Activated T-helper 1 cell treated with anti-CD3 and anti-CD28 coated beads, Interleukin-12 subunit alpha, Interleukin-12 subunit beta, Interleukin-2, Interleukin-4 antibody, amounts not matched to agents 30 ng/mL and 10 ng/mL and 1 ng/mL, durations not matched to agents 14 hours and 24 hours and 36 hours (primary cell): ENCODE measurements at regions not wholly inside any gene's neighbourhood (a gene's known extent, or its start where the extent isn't known, plus 50 kb on each side); places are given as distances from the start of the nearest gene placed in this dataset.

Experiments
- DNase-seq: peaks from one replicate; pipeline ENCODE4 v3.0.0; 2021; ENCODE audit warnings: low spot score
- H3K27ac Mint-ChIP-seq: one replicate; pipeline ENCODE4 v1.8.0; 2021; ENCODE audit warnings: mild to moderate bottlenecking, mixed read lengths
- H3K27me3 Mint-ChIP-seq: one replicate; pipeline ENCODE4 v1.8.0; 2022; ENCODE audit warnings: mild to moderate bottlenecking, moderate library complexity, mixed read lengths; ENCODE audit not compliant: insufficient read depth
- H3K36me3 Mint-ChIP-seq: one replicate; pipeline ENCODE4 v1.8.0; 2021; ENCODE audit warnings: low read depth, mixed read lengths
- H3K4me1 Mint-ChIP-seq: one replicate; pipeline ENCODE4 v1.8.0; 2021; ENCODE audit warnings: low read depth, mixed read lengths
- H3K4me3 Mint-ChIP-seq: one replicate; pipeline ENCODE4 v1.8.0; 2021; ENCODE audit warnings: mild to moderate bottlenecking, moderate library complexity, mixed read lengths
- H3K9me3 Mint-ChIP-seq: one replicate; pipeline ENCODE4 v1.8.0; 2021; ENCODE audit warnings: mixed read lengths
- intact Hi-C: fragments of 100-400 bp; cut with micrococcal nuclease; formaldehyde crosslinking; loops from one replicate; pipeline ENCODE4 v1.15.1; 2024

GRCh38 chr11:79794484-79795393 is 353.9 kb upstream of the TENM4 start:
- Mint-ChIP-seq H3K9me3 (peaks cover 7% of the 10 kb centered on the region), H3K27ac (no peak overlapping the region), H3K36me3 (no peaks in the 10 kb centered on the region), H3K4me3 (no peak overlapping the region), H3K4me1 (no peaks in the 10 kb centered on the region), H3K27me3 (no peaks in the 10 kb centered on the region)
- intact Hi-C loops, result no loop called here
- DNase-seq, result no peak

GRCh38 chr11:79794057-79794456 is 353.2 kb upstream of the TENM4 start:
- intact Hi-C loops, result no loop called here
- Mint-ChIP-seq H3K4me3 (no peak overlapping the region), H3K27ac (no peak overlapping the region), H3K4me1 (no peaks in the 10 kb centered on the region), H3K36me3 (no peaks in the 10 kb centered on the region), H3K27me3 (no peaks in the 10 kb centered on the region), H3K9me3 (peaks cover 5% of the 10 kb centered on the region)
- DNase-seq, result no peak

GRCh38 chr11:79786961-79787360 is 346.1 kb upstream of the TENM4 start:
- H3K4me1 Mint-ChIP-seq, result no peaks in the 10 kb centered on the region
- H3K4me3 Mint-ChIP-seq, result no peak overlapping the region
- no peaks in the 10 kb centered on the region for H3K27me3 Mint-ChIP-seq
- H3K9me3 Mint-ChIP-seq, result no peaks in the 10 kb centered on the region
- no peak overlapping the region for H3K27ac Mint-ChIP-seq
- intact Hi-C loops, result no loop called here
- no peak for DNase-seq
- no peaks in the 10 kb centered on the region for H3K36me3 Mint-ChIP-seq

GRCh38 chr11:79783833-79784232 is 343.0 kb upstream of the TENM4 start:
- Mint-ChIP-seq H3K27ac (no peak overlapping the region), H3K36me3 (no peaks in the 10 kb centered on the region), H3K4me1 (no peaks in the 10 kb centered on the region), H3K9me3 (no peaks in the 10 kb centered on the region), H3K27me3 (no peaks in the 10 kb centered on the region), H3K4me3 (no peak overlapping the region)
- intact Hi-C loops, result no loop called here
- no peak for DNase-seq

- Mint-ChIP-seq H3K9me3 (peaks cover 5% of the 10 kb centered on the region), H3K27me3 (no peaks in the 10 kb centered on the region), H3K4me1 (no peaks in the 10 kb centered on the region), H3K4me3 (no peak overlapping the region), H3K27ac (no peak overlapping the region), H3K36me3 (no peaks in the 10 kb centered on the region)
- intact Hi-C loops, result no loop called here
- no peak for DNase-seq
These were observed 327.5 kb upstream of the TENM4 start for GRCh38 chr11:79768343-79768742.

- Mint-ChIP-seq H3K9me3 (no peaks in the 10 kb centered on the region), H3K27ac (no peak overlapping the region), H3K4me3 (no peak overlapping the region), H3K27me3 (no peaks in the 10 kb centered on the region), H3K36me3 (no peaks in the 10 kb centered on the region), H3K4me1 (no peaks in the 10 kb centered on the region)
- DNase-seq, result no peak
- intact Hi-C loops, result no loop called here
These were observed 321.6 kb upstream of the TENM4 start for GRCh38 chr11:79762279-79762921.

- H3K4me3 Mint-ChIP-seq, result no peak overlapping the region
- no peaks in the 10 kb centered on the region for H3K9me3 Mint-ChIP-seq
- no peaks in the 10 kb centered on the region for H3K4me1 Mint-ChIP-seq
- DNase-seq, result no peak
- H3K36me3 Mint-ChIP-seq, result no peaks in the 10 kb centered on the region
- H3K27me3 Mint-ChIP-seq, result no peaks in the 10 kb centered on the region
- H3K27ac Mint-ChIP-seq, result no peak overlapping the region
- intact Hi-C loops, result no loop called here
These were observed 317.5 kb upstream of the TENM4 start for GRCh38 chr11:79758325-79758724.

GRCh38 chr11:79747406-79747805 is 306.6 kb upstream of the TENM4 start:
- Mint-ChIP-seq H3K4me1 (no peaks in the 10 kb centered on the region), H3K27ac (no peak overlapping the region), H3K27me3 (no peaks in the 10 kb centered on the region), H3K4me3 (no peak overlapping the region), H3K36me3 (no peaks in the 10 kb centered on the region), H3K9me3 (no peaks in the 10 kb centered on the region)
- DNase-seq, result no peak
- intact Hi-C loops, result no loop called here

- Mint-ChIP-seq H3K36me3 (no peaks in the 10 kb centered on the region), H3K4me3 (no peak overlapping the region), H3K9me3 (no peaks in the 10 kb centered on the region), H3K4me1 (no peaks in the 10 kb centered on the region), H3K27me3 (no peaks in the 10 kb centered on the region), H3K27ac (no peak overlapping the region)
- intact Hi-C loops, result no loop called here
- no peak for DNase-seq
These were observed 304.1 kb upstream of the TENM4 start for GRCh38 chr11:79744941-79745340.

GRCh38 chr11:79742176-79742575 is 301.3 kb upstream of the TENM4 start:
- Mint-ChIP-seq H3K9me3 (peaks cover 5% of the 10 kb centered on the region), H3K36me3 (no peaks in the 10 kb centered on the region), H3K4me3 (no peak overlapping the region), H3K4me1 (no peaks in the 10 kb centered on the region), H3K27me3 (no peaks in the 10 kb centered on the region), H3K27ac (no peak overlapping the region)
- no peak for DNase-seq
- intact Hi-C loops, result no loop called here

GRCh38 chr11:79739591-79739990 is 298.8 kb upstream of the TENM4 start:
- H3K4me1 Mint-ChIP-seq, result no peaks in the 10 kb centered on the region
- intact Hi-C loops, result no loop called here
- no peaks in the 10 kb centered on the region for H3K27me3 Mint-ChIP-seq
- H3K36me3 Mint-ChIP-seq, result no peaks in the 10 kb centered on the region
- no peak overlapping the region for H3K27ac Mint-ChIP-seq
- H3K4me3 Mint-ChIP-seq, result no peak overlapping the region
- no peak for DNase-seq
- peaks cover 5% of the 10 kb centered on the region for H3K9me3 Mint-ChIP-seq

GRCh38 chr11:79727221-79727620 is 286.4 kb upstream of the TENM4 start:
- Mint-ChIP-seq H3K36me3 (no peaks in the 10 kb centered on the region), H3K27ac (no peak overlapping the region), H3K27me3 (no peaks in the 10 kb centered on the region), H3K4me1 (no peaks in the 10 kb centered on the region), H3K4me3 (no peak overlapping the region), H3K9me3 (no peaks in the 10 kb centered on the region)
- intact Hi-C loops, result no loop called here
- no peak for DNase-seq

GRCh38 chr11:79720115-79720514 is 279.3 kb upstream of the TENM4 start:
- DNase-seq, result no peak
- no peak overlapping the region for H3K4me3 Mint-ChIP-seq
- intact Hi-C loops, result no loop called here
- peaks cover 13% of the 10 kb centered on the region for H3K9me3 Mint-ChIP-seq
- no peak overlapping the region for H3K27ac Mint-ChIP-seq
- no peaks in the 10 kb centered on the region for H3K4me1 Mint-ChIP-seq
- no peaks in the 10 kb centered on the region for H3K27me3 Mint-ChIP-seq
- no peaks in the 10 kb centered on the region for H3K36me3 Mint-ChIP-seq
